NCI-H82 (cell line): ENCODE measurements at regions not wholly inside any gene's neighbourhood (a gene's known extent, or its start where the extent isn't known, plus 50 kb on each side); places are given as distances from the start of the nearest gene placed in this dataset.
A peak's percentile ranks its signal among the peaks of the same experiment; 100 is the strongest.
"Not testable (repeated sequence)": the region's sequence is repeated elsewhere in the genome, so short reads cannot be mapped to it uniquely, and the experiment has no call there.

Experiments used
- DNase-seq: peaks from one replicate; lab custom pipeline; 2025; lab: John Stamatoyannopoulos, UW

DNA sequence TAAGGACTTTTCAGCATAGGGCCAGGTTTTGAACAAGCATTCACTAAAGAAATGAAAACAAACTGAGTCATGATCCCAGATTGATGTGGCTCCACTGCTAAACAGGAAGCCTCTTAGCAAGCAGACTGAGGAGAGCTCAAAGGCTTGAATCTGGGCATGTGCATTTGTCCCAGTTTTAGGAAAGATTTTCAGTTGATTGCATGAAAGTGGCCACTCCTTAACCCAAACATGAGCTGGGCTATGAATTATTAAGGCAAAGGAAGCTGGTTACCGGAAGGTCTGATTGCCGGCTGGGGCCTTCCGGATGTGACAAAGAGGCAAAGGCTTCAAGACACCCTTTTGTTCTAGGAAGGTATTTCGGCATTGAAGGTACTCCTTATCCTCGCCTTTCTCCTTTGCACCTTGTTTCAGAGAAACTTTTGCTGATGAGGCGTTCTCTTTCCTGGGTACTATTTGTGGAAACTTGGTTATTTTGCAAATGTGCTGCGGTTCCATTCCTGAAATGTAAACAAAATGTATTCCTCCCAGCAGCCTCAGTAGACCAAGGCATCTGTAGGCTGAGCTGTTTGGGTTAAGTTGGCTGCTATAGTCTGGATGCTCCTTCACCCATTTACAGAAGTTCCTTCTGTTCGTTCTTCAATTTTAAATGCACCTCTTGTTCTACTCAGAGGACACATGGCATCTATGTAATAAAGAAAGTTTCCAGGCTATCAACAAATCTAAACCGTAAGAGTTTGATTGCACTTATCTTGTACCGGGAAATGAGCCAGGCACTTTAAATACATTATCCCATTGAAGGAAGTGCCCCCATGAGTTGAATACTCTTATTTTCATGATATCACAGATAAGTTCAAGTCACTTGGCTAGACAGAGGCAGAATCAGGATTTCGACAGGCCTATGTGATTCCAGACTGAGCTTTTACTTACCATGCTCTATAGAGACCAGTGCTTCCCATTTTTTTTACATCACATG is 115.6 kb upstream of the METAP2 start:
- DNase-seq: no peak

- no peak for DNase-seq
These were observed 108.0 kb upstream of the METAP2 start for GRCh38 chr12:95365912-95366311.

DNA sequence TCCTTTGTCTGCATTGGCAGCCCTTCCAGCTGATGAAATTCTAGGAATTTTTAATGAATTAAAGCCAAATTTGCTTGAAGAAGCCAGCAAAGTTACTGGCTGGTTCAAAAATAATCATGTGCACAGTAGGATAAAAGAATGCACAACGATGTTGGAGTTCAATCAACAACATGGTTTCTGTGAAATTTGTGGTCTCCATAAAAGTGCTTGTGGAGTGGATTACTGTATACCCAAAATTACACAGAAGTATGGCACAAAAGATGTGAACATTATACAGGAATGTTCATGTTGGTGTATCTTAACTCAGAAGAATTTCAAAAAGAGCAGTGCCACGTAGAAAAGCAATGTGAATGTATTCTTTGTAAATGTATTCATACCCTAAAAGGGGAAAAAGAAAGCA is 105.0 kb upstream of the METAP2 start:
- DNase-seq: no peak

- no peak for DNase-seq
These were observed 102.4 kb upstream of the METAP2 start for GRCh38 chr12:95371571-95371970.

DNA sequence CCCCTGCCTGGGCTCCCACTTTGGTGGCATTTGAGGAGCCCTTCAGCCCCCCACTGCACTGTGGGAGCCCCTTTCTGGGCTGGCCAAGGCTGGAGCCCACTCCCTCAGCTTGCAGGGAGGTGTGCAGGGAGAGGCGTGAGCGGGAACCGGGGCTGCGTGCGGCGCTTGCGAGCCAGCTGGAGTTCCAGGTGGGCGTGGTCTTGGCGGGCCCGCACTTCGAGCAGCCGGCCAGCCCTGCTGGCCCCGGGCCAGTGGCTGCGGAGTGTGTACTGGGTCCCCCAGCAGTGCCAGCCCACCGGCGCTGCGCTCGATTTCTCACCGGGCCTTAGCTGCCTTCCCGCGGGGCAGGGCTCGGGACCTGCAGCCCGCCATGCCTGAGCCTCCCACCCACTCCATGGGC is 94.5 kb upstream of the METAP2 start:
- DNase-seq: not testable (repeated sequence)

GRCh38 chr12:95380334-95380733 is 93.6 kb upstream of the METAP2 start:
- not testable (repeated sequence) for DNase-seq

DNA sequence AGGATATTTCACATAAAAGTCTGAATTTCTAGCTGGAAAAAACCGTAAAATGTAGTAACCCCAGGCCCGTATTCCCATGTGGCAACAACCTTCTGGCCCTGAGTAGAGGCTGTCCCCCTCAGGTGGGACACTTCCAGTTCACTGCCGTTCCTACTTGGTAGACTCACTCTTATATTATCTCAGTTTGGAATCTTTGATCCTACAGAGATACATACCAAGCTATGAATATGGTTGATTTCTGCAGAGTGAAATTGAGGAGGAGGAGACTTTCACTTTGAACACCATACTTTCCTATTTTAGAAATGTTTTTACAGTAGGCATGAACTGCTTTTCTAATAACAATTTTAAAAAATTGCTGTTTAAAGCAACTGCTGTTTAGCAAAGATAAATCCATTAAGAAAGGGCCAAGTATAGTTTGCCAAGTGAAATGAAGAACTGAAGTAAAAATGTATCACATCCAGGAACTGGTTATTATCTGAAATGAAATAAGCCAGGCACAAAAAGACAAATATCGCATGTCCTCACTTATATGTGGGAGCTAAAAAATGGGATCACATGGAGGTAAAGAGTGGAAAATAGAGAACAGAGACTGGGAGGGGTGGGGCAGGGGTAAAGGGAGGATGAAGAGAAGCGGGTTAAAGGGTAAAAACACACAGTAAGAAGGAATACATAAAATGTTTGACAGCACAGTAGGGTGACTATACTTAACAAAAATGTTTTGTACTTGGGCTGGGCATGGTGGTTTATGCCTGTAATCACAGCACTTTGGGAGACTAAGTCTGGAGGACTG is 92.8 kb upstream of the METAP2 start:
- no peak for DNase-seq

DNA sequence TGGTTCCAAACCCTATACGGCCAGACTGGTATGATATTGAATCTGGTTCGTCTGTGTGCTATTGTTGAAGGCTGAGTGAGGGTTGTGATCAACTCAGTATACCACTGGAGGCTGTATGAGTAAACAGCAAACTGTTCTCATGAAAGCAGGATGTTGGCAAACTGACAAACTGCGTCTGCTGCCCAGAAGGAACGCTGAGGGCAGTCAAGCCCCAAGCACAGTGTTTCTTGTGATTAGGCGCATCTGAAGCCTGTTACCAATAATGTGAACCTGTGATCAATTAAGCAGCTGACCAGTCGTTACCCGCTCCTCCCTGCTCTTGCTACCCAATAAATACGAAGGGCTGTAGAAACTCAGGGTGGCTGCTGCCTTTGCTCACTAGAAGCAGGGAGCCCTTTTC is 90.0 kb upstream of the METAP2 start:
- DNase-seq: not testable (repeated sequence)

DNA sequence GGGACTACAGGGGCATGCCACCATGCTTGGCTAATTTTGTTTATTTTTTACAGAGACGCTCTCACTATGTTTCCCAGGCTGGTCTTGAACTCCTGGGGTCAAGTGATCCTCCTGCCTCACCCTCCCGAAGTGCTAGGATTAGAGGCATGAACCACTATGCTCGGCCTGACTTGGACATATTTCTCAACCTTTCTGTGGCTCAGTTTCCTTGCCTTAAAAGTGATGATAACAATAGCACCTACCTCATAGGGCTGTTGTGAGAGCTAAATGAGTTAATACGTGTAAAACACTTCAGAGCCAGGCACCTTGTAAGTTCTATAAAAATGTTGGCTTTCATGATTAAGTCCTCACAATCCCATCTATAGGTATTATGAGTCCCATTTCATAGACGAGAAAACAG is 89.2 kb upstream of the METAP2 start:
- DNase-seq: no peak

GRCh38 chr12:95385246-95386035 is 88.5 kb upstream of the METAP2 start:
- DNase-seq: peak; percentile 94

DNA sequence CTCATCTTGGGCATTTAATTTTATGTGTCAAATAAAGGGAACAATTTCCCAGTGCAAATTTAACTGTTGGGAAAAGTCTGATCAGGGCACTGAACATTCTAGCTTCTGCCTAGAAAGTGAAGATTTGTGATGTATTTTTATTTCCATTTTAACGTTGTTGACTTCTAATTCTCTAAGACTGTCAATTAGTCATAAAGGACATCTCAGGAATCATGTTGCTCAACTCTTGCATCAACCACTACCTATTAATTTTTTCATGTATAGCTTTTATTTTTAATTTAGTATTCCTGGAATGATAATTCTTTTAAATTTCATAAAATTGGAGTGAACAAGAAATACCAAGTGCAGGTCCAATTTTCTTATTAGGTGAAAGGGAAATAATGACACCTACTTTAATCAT is 87.9 kb upstream of the METAP2 start:
- DNase-seq: no peak

DNA sequence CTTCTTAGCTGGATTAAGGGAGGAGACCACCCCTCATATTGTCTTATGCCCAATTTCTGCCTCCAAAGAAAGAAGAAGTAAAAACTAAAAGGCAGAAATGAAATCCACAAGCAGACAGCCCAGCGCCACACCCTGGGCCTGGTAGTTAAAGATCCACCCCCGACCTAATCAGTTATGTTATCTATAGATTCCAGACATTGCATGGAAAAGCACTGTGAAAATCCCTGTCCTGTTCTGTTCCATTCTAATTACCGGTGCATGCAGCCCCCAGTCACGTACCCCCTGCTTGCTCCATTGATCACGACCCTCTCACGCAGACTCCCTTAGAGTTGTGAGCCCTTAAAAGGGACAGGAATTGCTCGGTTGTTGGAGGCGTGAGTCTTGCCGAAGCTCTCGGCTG is 85.7 kb upstream of the METAP2 start:
- DNase-seq: not testable (repeated sequence)

GRCh38 chr12:95390192-95390591 is 83.8 kb upstream of the METAP2 start:
- no peak for DNase-seq

GRCh38 chr12:95390932-95391331 is 83.0 kb upstream of the METAP2 start:
- no peak for DNase-seq

- DNase-seq: no peak
These were observed 80.7 kb upstream of the METAP2 start for GRCh38 chr12:95393191-95393790.

DNA sequence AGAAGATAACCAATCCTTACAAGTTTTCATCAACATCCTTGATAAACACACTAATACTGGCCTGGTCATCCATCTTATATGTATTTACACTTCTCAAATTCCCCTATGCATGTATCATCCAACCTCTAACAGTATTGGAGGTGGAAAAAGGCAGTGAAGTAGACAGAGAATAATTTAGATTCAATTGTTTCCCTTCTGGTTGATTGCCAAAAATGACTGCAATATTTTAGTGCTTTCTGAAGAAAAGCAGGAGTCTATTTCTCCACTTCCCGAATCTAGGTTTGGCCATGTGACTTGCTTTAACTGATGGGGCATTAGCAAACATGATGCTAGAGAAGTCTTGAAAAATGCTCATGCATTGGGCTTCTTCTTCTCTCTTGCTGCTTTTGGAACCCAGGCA is 78.3 kb upstream of the METAP2 start:
- DNase-seq: no peak

- no peak for DNase-seq
These were observed 77.0 kb upstream of the METAP2 start for GRCh38 chr12:95396849-95397468.

DNA sequence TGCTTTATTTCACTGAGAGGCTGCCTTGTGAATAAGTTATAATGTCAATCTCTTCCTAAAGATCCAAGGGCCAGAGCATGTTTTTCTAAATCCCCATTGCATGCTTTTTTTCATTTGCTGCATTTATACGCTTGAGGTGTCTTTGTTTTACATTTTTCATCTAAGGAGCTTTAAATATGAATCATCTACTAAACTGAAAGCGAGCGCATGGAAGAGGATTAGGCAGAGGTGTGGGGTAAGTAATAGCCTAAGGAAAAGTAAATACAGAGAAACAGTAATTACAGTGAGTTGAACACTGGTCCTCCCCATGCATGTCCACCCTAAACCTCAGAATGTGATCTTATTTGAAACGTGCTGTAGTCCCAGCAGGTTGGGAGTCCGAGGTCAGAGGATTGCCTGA is 76.4 kb upstream of the METAP2 start:
- DNase-seq: no peak

DNA sequence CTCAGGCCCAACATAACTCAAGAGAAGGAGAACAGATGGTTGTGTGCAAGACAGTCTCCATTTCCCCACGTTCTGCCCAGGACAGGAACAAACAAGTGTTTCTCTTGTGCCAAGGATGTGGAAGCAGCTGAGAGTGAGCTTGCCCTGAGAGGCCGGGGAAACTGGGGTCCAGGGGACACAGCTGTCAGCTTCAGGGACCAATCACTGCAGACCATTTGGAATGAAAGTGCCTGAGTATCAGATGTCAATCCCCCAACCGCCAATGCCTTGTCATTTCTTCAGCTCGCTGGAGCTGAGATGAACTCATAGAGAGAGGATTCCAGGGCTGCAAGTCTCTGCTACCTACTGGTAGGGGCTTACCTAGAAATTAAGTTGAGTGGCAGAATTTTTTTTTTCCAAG is 71.9 kb upstream of the METAP2 start:
- no peak for DNase-seq

GRCh38 chr12:95408201-95408600 is 65.8 kb upstream of the METAP2 start:
- no peak for DNase-seq

GRCh38 chr12:95411057-95411456 is 62.9 kb upstream of the METAP2 start:
- DNase-seq: no peak
